DND-41 (cell line): ENCODE measurements at regions not wholly inside any gene's neighbourhood (a gene's known extent, or its start where the extent isn't known, plus 50 kb on each side); places are given as distances from the start of the nearest gene placed in this dataset.

Experiments used
- EZH2 ChIP-seq: IDR thresholded peaks from 3 replicates; pipeline ENCODE4 v1.6.1; 2012; ENCODE audit warnings: borderline replicate concordance, low read depth, mild to moderate bottlenecking, moderate library complexity, low read length, inconsistent platforms; ENCODE audit not compliant: severe bottlenecking
- TF ChIP-seq, protein P1 (sequence below): IDR thresholded peaks from 2 replicates; pipeline ENCODE4 v1.5.1; 2012; ENCODE audit warnings: borderline replicate concordance, low read length, moderate library complexity, mild to moderate bottlenecking; ENCODE audit not compliant: poor library complexity, severe bottlenecking; ENCODE audit errors: extremely low read depth

DNA sequence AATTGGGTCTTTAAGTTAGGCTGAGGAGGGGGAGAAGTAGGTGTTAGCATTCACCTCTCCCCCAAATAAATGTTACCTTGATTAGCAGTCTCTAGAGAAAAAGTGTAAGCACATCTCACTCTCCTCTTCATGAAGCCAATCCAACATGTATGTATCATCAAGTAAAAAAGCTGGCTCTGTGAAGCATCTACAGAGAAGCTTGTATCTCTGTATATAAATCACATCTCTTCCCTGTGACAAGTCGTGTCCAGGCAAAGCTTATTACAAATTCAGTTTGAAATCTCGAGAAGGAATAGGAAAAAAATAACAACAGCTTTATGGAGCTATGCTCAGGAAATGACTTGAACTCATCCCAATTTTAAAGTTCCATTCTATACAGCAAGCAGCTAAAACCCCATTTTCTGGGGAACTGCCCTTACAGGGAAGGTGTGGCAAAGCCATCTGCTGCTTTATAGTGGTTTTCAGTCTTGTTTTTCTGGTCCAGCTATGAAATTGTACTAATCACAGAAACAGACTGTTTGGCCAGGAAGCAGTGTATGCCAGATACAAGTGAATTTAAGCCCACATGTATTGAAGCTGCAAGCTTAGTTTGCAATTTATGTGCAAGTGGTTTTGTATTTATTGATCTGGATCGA lies 313.3 kb upstream of the NOCT start:
- TF ChIP-seq, protein P1, sequence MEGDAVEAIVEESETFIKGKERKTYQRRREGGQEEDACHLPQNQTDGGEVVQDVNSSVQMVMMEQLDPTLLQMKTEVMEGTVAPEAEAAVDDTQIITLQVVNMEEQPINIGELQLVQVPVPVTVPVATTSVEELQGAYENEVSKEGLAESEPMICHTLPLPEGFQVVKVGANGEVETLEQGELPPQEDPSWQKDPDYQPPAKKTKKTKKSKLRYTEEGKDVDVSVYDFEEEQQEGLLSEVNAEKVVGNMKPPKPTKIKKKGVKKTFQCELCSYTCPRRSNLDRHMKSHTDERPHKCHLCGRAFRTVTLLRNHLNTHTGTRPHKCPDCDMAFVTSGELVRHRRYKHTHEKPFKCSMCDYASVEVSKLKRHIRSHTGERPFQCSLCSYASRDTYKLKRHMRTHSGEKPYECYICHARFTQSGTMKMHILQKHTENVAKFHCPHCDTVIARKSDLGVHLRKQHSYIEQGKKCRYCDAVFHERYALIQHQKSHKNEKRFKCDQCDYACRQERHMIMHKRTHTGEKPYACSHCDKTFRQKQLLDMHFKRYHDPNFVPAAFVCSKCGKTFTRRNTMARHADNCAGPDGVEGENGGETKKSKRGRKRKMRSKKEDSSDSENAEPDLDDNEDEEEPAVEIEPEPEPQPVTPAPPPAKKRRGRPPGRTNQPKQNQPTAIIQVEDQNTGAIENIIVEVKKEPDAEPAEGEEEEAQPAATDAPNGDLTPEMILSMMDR: no peak
- TF ChIP-seq EZH2: no peak
